K562 (cell line): ENCODE measurements at regions not wholly inside any gene's neighbourhood (a gene's known extent, or its start where the extent isn't known, plus 50 kb on each side); places are given as distances from the start of the nearest gene placed in this dataset.

ENCODE experiments used
- ATAC-seq: fragments of 200-7000 bp; cut with Tn5 transposase; 3 replicates; pipeline ENCODE4 v1.9.1; 2020; ENCODE audit warnings: moderate library complexity
- BruUV-seq: library from RNA; stranded (reverse); fragments of 400-500 nt; replicated peaks from 2 replicates; lab custom pipeline; 2021; lab: Mats Ljungman, UMichigan
- CTCF ChIA-PET: fragments of 300-600 bp; formaldehyde crosslinking; extraction: SDS; loops from one replicate; lab custom pipeline; 2021; ENCODE audit warnings: low intra/inter-chr PET ratio; lab: Yijun Ruan, JAX
- POLR2A ChIA-PET: fragments of 300-600, 350-650 bp; sonication (Branson Sonifier 250); formaldehyde crosslinking; extraction: SDS; loops from one replicate; lab custom pipeline; 2021; ENCODE audit warnings: antibody characterized with exemption, inconsistent platforms; lab: Yijun Ruan, JAX
- DNase-seq, 4 experiments: peaks; one replicate each; pipeline versions ENCODE4 v3.0.0 to v3.0.0-alpha.2; 2011 to 2018; ENCODE audit warnings: low spot score in 3 of 4, mixed read lengths in 3 of 4; ENCODE audit errors: extremely low read depth in 1 of 4
- FAIRE-seq: peaks from 2 replicates; lab custom pipeline; 2011; peaks lifted over from hg19 to GRCh38; lab: Jason Lieb, UNC
- H2AFZ ChIP-seq: 2 replicates; pipeline ENCODE4 v1.6.0; 2011; ENCODE audit warnings: low read depth, low read length, control low read depth, inconsistent platforms
- H3K27ac ChIP-seq: fragments of 200-600 bp; 3 replicates; pipeline ENCODE4 v1.8.0; 2011; ENCODE audit warnings: low read depth, mild to moderate bottlenecking, control low read depth, inconsistent platforms, low read length, moderate library complexity, mixed read lengths; ENCODE audit errors: extremely low read depth
- H3K27me3 ChIP-seq, 2 experiments: fragments of 300-600 bp in 1 of 2; 2 replicates in 1 of 2; 3 replicates in 1 of 2; pipeline versions ENCODE4 v1.6.0 to v1.8.0; 2011; ENCODE audit warnings: inconsistent platforms in 2 of 2, low read length in 2 of 2, mild to moderate bottlenecking in 1 of 2, mixed read lengths in 1 of 2, moderate library complexity in 1 of 2; ENCODE audit not compliant: control insufficient read depth in 2 of 2, insufficient read depth in 2 of 2
- H3K36me3 ChIP-seq: fragments of 300-600 bp; 3 replicates; pipeline ENCODE4 v1.8.0; 2011; ENCODE audit warnings: mild to moderate bottlenecking, low read length, inconsistent platforms; ENCODE audit not compliant: control insufficient read depth, insufficient read depth
- H3K4me1 ChIP-seq, 2 experiments: fragments of 200-600 bp in 1 of 2; replicated peaks in 1 of 2; 2 replicates in 1 of 2; 3 replicates in 1 of 2; pipeline versions ENCODE4 v1.5.1 to v1.8.0; 2011; ENCODE audit warnings: inconsistent platforms in 2 of 2, low read length in 2 of 2, mild to moderate bottlenecking in 1 of 2, mixed read lengths in 1 of 2, moderate library complexity in 1 of 2; ENCODE audit not compliant: control insufficient read depth in 2 of 2, insufficient read depth in 2 of 2
- H3K4me2 ChIP-seq: 2 replicates; pipeline ENCODE4 v1.6.1; 2011; ENCODE audit warnings: low read length, control low read depth, inconsistent platforms, mixed read lengths; ENCODE audit not compliant: insufficient read depth
- H3K4me3 ChIP-seq: fragments of 200-600 bp; sonication (generic), shearing (Covaris generic); 2 replicates; pipeline ENCODE4 v1.5.1; 2016; ENCODE audit warnings: control low read depth, inconsistent platforms
- H3K79me2 ChIP-seq: fragments of 200-600 bp; 3 replicates; pipeline ENCODE4 v1.8.0; 2011; ENCODE audit warnings: low read length, inconsistent platforms; ENCODE audit not compliant: control insufficient read depth, insufficient read depth
- H3K9ac ChIP-seq, 2 experiments: 2 replicates each; pipeline versions ENCODE4 v1.6.0 to v1.6.1; 2011; ENCODE audit warnings: low read depth in 2 of 2, low read length in 2 of 2, control low read depth in 1 of 2, inconsistent platforms in 1 of 2, mild to moderate bottlenecking in 1 of 2, mixed read lengths in 1 of 2; ENCODE audit not compliant: insufficient read depth in 1 of 2
- H3K9me1 ChIP-seq: one replicate; pipeline ENCODE4 v1.6.0; 2011; ENCODE audit warnings: inconsistent platforms, mild to moderate bottlenecking, low read length, moderate library complexity; ENCODE audit not compliant: control insufficient read depth, insufficient read depth
- H3K9me3 ChIP-seq: replicated peaks from 2 replicates; pipeline ENCODE4 v1.5.1; 2011; ENCODE audit warnings: low read depth, low read length, inconsistent platforms; ENCODE audit not compliant: control insufficient read depth, insufficient read depth
- H4K20me1 ChIP-seq: replicated peaks from 2 replicates; pipeline ENCODE4 v1.6.1; 2011; ENCODE audit warnings: low read length, inconsistent platforms, mixed read lengths; ENCODE audit not compliant: control insufficient read depth, insufficient read depth
- AFF4 ChIP-seq: sonication (generic); formaldehyde crosslinking; IDR thresholded peaks from 2 replicates; pipeline ENCODE4 v1.8.0; 2023; ENCODE audit warnings: mild to moderate bottlenecking, missing genetic modification reagents
- BDP1 ChIP-seq: IDR thresholded peaks from 3 replicates; pipeline ENCODE4 v1.6.1; 2011; ENCODE audit not compliant: insufficient read length, insufficient read depth
- CREB5 ChIP-seq: fragments of 250-450 bp; sonication (Bioruptor Pico); IDR thresholded peaks from 2 replicates; pipeline ENCODE4 v1.5.0; 2020; ENCODE audit warnings: mild to moderate bottlenecking
- CTBP1 ChIP-seq: fragments of 450-650 bp; IDR thresholded peaks from 2 replicates; pipeline ENCODE4 v1.6.1; 2016; ENCODE audit warnings: borderline replicate concordance
- HBP1 ChIP-seq: fragments of 450-650 bp; formaldehyde crosslinking; IDR thresholded peaks from 2 replicates; pipeline ENCODE4 v1.4.0; 2022; ENCODE audit warnings: missing genetic modification characterization
- POLR3A ChIP-seq: IDR thresholded peaks from 2 replicates; pipeline ENCODE4 v1.6.1; 2011; ENCODE audit warnings: borderline replicate concordance, mild to moderate bottlenecking, moderate library complexity; ENCODE audit not compliant: insufficient read length, insufficient read depth; ENCODE audit errors: extremely low read depth
- RAD51 ChIP-seq: fragments of 450-650 bp; IDR thresholded peaks from 2 replicates; pipeline ENCODE4 v1.7.1; 2016; ENCODE audit warnings: low read depth, mild to moderate bottlenecking, borderline replicate concordance
- SRF ChIP-seq, 2 experiments: fragments of 250-450, 450-650 bp in 1 of 2; sonication (Bioruptor Pico) in 1 of 2; sonication (generic) in 1 of 2; formaldehyde crosslinking; IDR thresholded peaks; 2 replicates each; pipeline versions ENCODE4 v1.5.0 to v1.5.1; 2020 to 2022; ENCODE audit warnings: mild to moderate bottlenecking in 1 of 2, missing genetic modification reagents in 1 of 2
- ZNF23 ChIP-seq: fragments of 250-450 bp; sonication (Bioruptor Pico); IDR thresholded peaks from 2 replicates; pipeline ENCODE4 v1.4.0; 2020; ENCODE audit warnings: mild to moderate bottlenecking
- WGBS: fragments of 100-300 bp; shearing (Covaris generic); methylation state at CpG from one replicate; pipeline ENCODE4 v1.1.6; 2016; ENCODE audit warnings: low coverage, mixed read lengths; ENCODE audit not compliant: insufficient coverage; ENCODE audit errors: missing lambda C conversion rate; 5-methylcytosine and 5-hydroxymethylcytosine counted together
- in situ Hi-C: fragments of 300-500 bp; cut with MboI; formaldehyde crosslinking; loops from 4 replicates; pipeline ENCODE4 v1.15.0; 2018; ENCODE audit warnings: inconsistent platforms, mixed read lengths
- intact Hi-C: fragments of 100-400 bp; cut with micrococcal nuclease; formaldehyde crosslinking; loops from 2 replicates; pipeline ENCODE4 v1.14.2; 2022

- no peak for TF ChIP-seq AFF4 (CRISPR knock-in tag)
Observed at GRCh38 chr1:94693029-94693428, 127.1 kb upstream of the SLC44A3 start (continued).

GRCh38 chr1:94688646-94689045 is 131.5 kb upstream of the SLC44A3 start:
- H3K9ac ChIP-seq: no peak overlapping the region
- no peak overlapping the region for H3K4me2 ChIP-seq
- H3K27me3 ChIP-seq: peaks cover 2 to 15% of the 10 kb centered on the region in 2 experiments; a peak in 2 of 5 replicates
- ATAC-seq (no peak), DNase-seq (no peak), FAIRE-seq (no peak)
- H3K79me2 ChIP-seq: no peaks in the 10 kb centered on the region
- H3K9me3 ChIP-seq: no peaks in the 10 kb centered on the region
- no peak overlapping the region for H3K4me3 ChIP-seq
- ChIA-PET CTCF (no interaction called here), POLR2A (interaction anchor here (1.3 kb wide), 1 partner anchor 11 kb away, joined by 5 read pairs; no protein-coding TSS in a partner anchor)
- H4K20me1 ChIP-seq: no peaks in the 10 kb centered on the region
- no peaks in the 10 kb centered on the region for H3K4me1 ChIP-seq
- intact Hi-C loops (no loop called here), in situ Hi-C loops (no loop called here)
- 0% methylated on average over 3 of the region's 3 CpGs for WGBS
- H3K9me1 ChIP-seq: no peaks in the 10 kb centered on the region
- no peak overlapping the region for H2AFZ ChIP-seq
- TF ChIP-seq RAD51: no peak
- TF ChIP-seq BDP1: no peak
- TF ChIP-seq POLR3A: no peak
- no peak for TF ChIP-seq SRF (CRISPR knock-in tag; IDR thresholded peaks at IDR 0.05)
- TF ChIP-seq ZNF23 (CRISPR knock-in tag): no peak
- no peak for TF ChIP-seq HBP1 (CRISPR knock-in tag)
- no peak for TF ChIP-seq CTBP1
- no peak for TF ChIP-seq CREB5 (CRISPR knock-in tag)
- no TSS peak for BruUV-seq
- H3K27ac ChIP-seq: no peak overlapping the region
- no peaks in the 10 kb centered on the region for H3K36me3 ChIP-seq
